Fibroblast of peridontal ligament (primary cell): ENCODE measurements at regions not wholly inside any gene's neighbourhood (a gene's known extent, or its start where the extent isn't known, plus 50 kb on each side); places are given as distances from the start of the nearest gene placed in this dataset.

ENCODE experiments used
- DNase-seq: peaks from one replicate; pipeline ENCODE4 v3.0.0-alpha.2; 2010; ENCODE audit errors: extremely low read depth

DNA sequence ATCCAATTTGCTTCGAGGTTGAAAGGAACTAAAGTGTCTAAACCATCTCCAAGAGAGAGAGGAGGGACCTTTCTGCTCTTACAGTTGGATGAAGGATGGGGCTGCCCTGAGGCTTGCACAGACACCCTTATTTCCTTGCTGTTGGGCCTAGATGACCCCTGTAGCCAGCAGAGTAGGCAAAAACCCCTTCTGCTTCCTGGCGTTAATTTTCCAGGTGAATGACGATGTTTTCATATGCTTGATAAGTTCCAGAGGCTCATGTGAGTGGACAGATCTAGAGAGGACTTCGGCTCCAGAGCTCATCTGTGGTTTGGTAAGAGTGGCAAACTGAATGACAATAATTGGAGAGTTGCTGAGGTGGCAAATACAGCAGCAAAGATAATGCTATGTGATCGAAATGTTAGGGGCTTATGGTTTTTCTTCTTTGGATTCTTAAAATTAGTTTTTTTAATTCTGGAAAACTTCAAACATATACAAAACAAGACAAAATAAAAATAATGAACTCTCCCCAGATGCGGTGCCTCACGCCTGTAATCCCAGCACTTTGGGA is 98.6 kb upstream of the MAP4K3 start:
- DNase-seq: no peak

DNA sequence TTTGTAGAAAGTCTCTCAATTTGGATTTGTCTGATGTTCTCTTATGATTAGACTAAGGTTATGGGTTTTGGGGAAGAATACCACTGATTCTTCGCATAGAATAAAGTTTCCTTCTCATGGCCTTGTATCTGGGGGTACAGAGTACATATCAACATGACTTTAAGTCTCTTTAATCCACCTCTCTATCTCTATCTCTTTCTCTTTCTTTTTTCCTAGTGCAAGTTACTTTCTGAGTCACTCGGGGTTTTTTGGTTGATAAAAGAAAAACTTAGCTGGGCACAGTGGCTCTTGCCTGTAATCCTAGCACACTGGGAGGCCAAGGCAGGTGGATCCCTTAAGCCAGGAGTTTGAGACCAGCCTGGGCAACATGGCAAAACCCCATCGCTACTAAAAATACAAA is 100.1 kb upstream of the MAP4K3 start:
- DNase-seq: no peak

DNA sequence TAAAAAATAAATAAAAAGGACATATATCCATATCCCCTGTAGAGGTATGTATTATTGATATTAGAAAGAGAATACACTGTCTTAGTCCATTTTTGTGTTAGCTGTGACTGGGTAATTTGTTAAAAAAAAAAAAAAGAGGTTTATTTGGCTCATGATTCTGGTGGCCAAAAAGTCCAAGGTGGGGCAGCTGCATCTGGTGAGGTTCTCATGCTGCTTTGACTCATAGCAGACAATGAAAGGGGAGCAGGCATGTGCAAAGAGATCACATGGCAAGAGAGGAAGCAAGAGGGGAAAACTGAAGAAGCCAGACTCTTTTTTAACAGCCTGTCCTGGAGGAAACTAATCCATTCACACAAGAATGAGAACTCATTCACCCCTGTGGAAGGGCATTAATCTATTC is 101.6 kb upstream of the MAP4K3 start:
- DNase-seq: no peak

DNA sequence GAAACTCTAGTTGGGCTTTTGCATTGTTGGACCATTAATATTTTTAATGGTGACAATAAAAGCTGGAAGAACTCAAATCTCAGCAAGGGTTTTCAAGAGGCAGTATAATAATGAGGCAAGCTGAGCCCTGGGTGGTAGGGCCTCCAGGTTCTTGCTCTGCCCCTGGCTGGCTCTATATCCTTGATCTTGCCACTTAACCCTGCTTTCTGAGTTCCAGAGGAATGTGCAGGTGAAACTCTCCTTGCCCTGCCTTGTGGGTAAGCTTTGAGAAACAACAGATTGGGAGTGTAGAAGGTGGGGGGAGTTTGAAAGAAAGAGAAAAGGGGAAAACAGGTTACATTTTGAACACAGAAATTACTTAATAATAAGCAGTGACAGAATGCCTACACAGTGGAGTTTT is 103.3 kb upstream of the MAP4K3 start:
- no peak for DNase-seq

DNA sequence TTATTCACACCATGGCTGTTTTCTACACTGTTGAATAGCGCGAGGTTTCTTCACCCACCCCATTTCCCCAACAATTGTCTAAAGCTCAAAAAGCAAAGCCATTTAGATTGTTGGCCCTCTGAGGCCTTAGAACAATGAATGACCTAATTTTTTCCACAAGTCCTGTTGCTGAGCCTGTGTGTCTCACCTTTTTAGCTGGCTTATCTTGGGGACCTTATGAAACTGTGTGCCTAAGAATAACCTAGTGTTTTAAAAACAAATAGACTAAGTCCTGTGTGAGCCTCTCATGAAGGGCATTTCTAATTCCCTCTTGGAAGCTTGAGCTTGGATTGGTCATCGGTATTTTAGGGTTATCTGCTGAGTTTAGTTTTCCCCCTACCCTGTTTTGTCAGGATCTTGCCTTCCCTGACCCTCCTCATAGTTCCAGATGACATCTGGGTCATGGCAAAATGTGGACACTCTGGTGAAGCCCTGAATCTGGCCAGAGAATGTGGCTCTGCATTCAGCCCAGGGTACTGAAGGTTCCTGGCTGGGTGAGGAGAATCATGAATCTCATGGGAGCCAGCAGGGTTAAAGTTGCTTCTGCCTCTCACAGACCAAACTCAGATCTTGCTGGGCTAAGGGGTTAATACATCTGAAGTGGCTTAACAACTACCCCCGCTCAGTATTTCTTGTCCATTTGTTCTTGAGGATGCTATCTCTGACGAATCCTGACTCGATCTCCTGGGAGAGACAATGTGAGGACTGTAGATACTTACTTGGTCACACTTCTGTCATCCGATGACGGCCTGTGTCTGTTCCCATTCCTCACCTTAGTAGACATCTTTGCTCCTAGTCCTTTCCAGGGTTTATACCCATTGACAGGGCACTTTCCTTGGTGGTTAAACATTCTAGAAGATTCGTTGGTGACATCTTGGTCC is 104.2 kb upstream of the MAP4K3 start:
- DNase-seq: no peak

DNA sequence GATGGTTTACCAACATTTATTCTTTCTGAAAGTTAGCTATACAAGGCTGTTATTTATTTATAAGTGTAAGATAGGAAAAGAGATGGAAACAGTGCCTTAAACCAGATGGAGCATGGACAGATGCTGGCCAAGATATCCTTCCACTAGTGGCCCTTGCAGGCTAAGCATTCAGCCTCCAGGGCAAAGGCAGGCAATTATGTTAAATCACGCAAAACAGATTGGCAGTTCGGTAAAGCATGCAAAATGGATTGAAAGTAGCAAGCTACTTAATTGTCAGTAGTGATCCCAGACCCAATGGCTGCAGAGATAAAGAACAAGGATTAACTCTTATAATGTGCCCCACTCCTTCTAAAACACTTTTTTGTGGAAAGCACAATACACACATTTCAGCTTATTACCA is 105.4 kb upstream of the MAP4K3 start:
- DNase-seq: no peak

DNA sequence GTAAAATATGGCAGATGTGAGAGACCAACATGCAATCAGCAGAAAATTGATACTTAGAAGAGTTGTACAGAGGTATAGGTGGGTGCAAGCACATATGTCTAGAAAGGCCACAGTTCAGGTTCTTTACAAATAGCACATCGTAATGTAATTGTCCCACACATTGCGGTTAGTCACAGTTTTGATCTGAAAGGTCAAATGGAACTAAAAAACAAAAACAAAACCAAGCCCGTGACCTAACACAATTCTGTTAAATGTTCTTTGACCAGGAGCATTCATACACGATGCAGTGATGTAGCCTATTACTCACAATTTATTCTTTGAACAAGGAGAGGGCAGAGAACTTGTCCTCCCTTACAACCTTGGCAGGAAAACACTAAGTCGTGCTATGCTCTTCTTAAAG is 108.9 kb upstream of the MAP4K3 start:
- DNase-seq: no peak

DNA sequence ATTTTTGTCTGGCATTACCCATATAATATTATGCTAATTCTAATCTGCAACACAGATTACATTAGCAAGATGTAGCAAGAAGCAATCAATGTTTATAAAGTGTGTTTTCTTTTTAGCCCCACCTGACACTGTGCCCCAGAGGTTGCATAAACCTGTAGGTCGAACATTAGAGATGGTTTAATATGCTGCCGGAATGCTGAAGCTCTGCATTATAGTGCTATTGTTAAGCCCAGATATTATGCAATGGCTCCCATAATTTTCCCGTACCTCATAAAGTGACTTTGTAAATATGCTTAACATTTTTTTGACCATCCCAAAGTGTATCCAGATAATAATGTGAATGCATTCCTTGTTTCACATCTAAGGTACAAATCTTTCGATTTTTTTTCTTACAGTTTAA is 109.3 kb upstream of the MAP4K3 start:
- DNase-seq: no peak

DNA sequence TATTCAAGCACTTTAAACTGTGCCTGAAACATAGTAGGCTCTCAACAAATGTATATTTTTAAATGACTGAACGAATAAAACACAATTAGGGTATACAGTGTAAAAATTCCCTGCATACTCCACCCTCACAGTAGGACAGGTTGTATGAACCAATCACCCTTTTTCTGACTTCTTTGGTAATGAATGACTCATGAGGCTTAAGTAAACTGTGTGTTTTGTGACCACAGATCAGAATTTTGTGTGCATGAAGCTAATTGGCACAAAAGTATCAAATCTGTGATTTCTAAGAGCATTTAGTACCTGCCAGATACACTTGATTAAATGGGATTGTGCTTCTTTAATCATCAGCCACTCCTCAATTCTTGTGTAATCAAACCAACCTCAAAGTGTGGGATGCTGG is 109.9 kb upstream of the MAP4K3 start:
- DNase-seq: no peak

DNA sequence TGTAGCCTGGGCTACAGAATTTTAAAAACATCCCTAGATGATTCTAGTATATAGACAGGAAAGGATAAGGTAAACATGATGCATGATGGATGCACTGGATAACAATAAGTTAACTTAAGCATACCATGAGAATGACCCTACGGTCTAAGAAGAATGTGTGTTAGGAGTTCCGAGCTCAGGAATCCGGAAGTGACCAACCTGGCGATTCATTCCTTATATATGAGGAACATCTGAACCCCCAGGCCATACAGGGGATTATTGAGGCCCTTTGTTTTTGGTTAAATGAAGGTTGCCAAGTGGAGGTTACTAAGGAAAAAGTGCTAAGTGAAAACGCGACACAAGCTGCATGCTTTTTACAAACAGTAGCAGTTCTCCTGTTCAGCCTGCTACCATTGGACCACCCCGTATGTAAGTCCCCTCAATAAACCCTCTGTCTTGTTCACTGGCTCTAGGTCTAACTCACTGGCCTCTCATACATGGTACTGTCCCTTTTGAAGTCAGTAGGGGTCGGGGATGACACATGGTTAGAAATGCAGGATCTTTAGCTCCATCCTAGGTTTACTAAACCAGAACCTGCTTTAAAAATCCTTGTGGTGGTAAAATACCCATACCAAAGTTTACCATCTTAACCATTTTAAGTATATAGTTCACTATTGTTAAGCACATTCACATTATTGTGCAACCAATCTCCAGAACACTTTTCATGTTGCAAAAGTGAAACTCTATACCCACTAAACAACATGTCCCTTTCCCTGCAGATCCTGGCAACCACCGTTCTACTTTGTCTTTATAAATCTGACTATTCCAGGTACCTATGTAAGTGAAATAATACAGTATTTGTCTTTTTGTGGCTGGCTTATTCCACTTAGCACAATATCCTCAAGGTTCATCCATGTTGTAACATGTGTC is 111.0 kb upstream of the MAP4K3 start:
- DNase-seq: no peak

DNA sequence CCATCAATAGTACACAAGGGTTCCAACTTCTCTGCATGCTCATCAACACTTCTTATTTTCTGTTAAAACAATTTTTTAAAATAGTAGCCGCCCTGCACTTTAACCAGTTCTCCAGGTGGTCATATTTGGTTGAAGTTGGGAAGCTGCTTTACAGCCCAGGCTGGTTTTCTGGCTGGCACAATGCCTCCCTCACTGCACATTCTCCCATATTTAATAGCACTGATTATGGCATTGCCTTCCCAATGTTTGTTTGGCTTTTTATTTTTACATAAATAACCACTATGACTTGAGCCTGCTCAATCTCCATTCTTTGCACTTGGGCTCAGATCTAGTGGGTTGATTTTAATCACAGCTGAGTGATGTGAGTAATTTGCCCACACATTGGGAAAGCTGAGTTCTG is 111.9 kb upstream of the MAP4K3 start:
- no peak for DNase-seq

DNA sequence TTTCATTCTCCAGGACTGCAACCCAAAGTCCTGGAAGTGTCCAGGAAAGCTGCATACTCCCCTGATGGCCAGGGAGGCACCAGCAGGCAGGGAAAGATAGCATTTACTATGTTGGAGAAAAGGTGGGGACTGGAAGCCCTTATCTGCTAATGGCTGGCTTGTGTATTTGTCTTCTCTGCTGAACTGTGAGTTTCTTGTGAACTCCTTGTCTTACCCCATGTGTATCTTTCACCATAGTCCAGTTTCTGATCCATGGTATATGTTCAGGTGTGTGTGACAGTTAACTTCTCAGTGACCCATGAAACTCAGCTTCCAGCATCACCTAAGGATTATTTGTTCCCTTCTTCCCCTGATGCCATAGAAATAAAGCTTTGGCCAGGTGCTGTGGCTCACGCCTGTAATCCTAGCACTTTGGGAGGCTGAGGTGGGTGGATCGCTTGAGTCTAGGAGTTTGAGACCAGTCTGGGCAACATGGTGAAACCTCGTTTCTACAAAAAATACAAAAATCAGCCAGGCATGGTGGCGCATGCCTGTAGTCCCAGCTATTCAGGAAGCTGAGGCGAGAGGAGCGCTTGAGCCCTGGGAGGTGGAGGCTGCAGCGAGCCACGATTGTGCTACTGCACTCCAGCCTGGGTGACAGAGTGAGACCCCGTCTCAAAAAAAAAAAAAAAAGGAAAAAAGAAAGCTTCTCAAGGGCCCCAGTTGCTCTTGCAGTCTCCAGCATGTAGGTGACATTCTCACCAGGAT is 112.8 kb upstream of the MAP4K3 start:
- DNase-seq: no peak

DNA sequence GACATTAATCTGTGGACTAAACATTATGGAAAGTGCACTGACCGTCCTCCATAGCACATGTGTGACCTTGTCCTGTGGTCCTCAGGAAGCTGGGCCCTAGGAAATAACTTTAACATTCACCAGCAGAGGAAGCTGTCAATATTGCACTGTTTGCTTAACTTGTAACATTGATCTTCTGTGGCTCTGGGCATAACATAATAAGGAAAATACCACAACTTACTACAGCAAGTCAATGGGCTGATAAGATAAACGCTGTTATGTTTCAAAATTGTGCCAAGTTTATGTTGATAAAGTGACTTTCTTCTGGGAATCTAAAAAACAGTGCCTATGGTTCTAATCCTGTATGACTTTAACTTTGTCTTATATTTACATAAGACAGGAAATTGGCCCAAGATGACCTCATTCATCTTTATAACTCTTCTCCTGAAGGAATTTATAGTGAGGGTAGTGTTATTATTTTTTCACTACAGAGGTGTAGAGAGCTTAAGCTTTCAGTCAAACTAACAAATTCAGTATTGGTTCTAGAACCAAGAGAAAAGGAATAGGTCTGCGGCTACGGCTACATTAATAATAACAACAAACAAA is 113.7 kb upstream of the MAP4K3 start:
- no peak for DNase-seq

DNA sequence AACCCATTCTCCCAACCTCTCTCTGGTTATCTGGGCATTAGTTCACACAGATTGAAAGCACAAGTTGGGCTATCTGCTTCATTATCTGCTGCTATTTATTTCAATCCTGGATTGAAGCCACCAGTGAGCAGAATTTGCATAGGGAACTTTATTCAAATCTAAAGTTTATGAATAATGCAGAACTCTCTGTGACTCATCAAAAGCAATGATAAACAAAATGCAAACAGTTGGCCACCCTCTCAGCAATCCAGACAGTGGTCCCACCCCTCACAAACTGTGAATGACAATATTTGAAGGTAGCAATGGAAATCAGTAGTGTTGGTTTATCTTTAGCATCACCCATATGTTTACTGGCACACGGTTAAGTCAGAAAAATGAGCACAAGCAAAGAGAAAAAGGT is 106.8 kb upstream of the TMEM178A start:
- DNase-seq: no peak

DNA sequence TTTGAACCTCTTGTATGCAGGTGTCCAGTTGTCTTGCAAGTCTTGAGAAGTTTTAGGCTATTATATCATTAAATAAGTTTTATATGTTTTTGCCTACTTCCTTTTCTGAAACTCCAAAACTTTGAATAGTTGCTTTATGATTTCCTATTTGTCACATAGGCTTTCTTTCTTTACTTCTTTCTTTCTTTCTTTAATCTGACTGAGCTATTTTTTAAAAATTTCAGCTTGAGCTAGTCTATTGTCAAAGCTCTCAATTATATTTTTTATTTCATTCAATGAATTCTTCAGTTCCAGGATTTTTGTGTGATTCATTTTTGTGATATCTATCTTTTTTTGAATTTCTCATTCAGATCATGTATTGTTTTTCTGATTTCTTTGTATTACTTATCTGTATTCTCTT is 102.1 kb upstream of the TMEM178A start:
- DNase-seq: no peak

DNA sequence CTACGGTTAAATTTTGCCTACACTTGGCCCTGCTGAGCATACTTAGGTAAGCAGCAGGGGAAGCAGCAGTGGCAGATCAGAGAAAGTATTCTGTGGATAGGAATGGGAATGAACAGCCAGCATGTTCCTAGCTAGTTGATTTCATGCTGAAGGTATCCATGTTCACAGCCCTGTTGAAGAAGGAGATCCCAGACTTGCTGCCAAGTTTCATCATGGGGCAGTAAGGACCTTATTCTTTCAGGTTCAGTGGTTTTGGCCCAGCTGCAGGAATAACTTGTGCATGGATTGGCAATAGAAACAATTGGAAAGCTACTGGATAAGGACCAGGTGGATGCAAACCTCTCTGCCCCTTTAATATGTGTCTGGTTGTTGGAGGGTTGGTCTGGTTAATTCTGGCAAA is 98.2 kb upstream of the TMEM178A start:
- peak; percentile 64 for DNase-seq

DNA sequence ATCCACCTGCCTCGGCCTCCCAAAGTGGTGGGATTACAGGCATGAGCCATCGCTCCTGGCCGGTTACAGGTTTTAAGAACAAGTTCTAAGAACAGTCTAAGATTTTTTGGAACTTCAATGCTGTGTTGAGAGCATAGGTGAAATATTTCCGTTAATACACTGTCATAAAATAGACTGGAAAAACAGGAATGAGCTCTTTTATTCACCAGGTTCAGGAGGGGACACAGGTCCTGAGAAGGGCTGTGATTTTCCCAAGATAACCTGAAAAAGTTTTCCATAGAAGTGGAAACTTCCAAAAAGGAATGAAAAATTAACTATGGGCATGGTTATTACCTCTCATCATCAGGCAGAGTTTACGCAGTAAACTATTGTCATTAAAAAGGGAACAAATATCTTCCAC is 97.6 kb upstream of the TMEM178A start:
- DNase-seq: no peak

DNA sequence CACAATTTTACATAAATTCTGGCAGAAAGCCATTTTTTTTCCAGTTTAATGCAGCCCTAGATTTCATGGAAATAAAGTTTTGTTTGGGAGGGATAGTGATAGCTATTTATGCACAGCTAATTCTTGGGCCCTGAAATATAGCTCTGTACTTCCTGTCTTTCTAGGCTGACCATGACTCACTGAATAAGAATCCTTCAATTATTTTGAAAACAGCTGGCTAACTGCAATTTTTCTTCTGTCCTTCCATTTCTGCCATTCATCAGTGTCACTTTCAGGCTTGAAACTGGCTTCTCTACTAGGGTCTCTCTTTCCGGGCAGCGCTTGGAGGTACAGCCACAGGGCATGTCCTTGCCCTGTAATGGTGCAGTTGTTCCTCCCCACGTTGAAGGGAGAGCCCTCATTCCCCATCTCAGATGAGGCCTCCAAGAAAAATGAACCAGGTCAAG is 97.1 kb upstream of the TMEM178A start:
- DNase-seq: peak; percentile 82

DNA sequence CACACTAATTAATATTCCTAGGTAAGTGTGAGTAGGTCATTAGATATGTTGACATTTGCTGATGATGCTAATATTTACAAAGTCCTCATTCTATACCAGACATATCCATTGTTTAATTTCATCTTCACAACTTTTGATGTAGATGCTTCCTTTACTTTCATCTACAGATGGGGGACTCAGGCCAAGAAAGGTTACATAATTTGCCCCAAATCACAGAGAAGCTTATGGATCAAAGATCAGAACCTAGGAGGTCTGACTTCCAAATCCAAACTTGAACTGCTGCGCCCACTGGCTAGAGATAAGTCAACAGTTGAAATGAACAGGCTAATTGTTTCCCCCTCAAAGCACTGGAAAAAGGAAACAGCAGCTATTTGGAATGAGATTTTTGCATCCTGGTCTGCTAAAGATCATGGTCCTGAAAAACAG is 95.6 kb upstream of the TMEM178A start:
- no peak for DNase-seq

DNA sequence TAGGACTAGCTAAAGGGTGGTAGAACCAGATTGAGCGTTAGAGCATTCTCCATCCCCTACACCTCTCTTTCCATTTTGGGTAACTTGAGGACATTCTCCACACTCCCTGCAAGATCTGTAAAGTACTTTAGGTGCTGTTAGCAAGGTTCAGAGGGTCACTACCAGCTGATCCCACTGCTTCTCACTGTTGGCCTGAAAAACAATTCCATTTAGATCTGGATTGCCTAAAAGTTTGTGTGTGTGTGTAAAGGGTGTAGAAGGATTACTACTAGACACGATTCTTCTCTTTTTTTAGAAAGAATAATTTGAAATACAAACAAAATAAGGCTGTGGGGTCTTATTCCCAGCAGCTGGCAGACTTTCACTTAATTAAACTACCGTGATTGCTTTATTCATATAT is 95.1 kb upstream of the TMEM178A start:
- DNase-seq: no peak

DNA sequence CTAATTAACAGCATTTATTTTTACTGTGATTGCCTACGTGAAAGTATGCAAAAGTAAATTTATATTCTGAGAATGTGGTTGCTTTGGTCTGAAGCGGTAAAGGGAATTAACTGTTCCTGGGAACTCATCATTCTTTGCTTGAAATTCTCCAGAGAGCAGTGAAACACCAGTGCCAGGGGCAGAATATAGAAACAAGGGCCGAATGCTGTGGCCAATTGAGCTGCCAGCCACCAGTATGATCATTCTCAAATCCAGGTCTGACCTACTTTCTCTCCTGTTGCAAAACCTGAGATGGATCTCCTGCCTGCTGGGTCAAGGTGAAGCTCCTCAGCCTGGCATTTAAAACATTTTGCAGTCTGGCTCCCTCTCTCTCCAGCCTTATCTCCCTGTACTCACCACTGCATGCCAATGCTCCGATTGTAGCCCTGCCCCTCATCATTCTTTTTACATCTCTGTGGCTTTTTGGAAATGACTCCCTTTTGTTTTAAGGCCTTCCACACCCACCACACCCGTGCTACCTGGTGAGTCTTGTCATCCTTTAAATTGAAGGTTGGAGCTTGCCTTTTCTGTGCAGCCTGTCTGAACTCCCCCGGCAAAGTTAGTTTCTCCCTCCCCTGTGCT is 94.5 kb upstream of the TMEM178A start:
- no peak for DNase-seq
